MCF 10A (cell line): ENCODE measurements at regions not wholly inside any gene's neighbourhood (a gene's known extent, or its start where the extent isn't known, plus 50 kb on each side); places are given as distances from the start of the nearest gene placed in this dataset.

Source experiments
- BruUV-seq: library from RNA; stranded (reverse); fragments of 400-500 nt; replicated peaks from 2 replicates; lab custom pipeline; 2021; lab: Mats Ljungman, UMichigan
- CTCF ChIA-PET: fragments of 300-600 bp; sonication (Branson Sonifier 250); formaldehyde crosslinking; extraction: SDS; loops from one replicate; lab custom pipeline; 2021; ENCODE audit warnings: antibody characterized with exemption, inconsistent platforms; lab: Yijun Ruan, JAX
- POLR2A ChIA-PET: fragments of 300-600, 350-650 bp; sonication (Branson Sonifier 250); formaldehyde crosslinking; extraction: SDS; loops from one replicate; lab custom pipeline; 2020; ENCODE audit warnings: antibody characterized with exemption, inconsistent platforms; lab: Yijun Ruan, JAX
- DNase-seq: peaks from one replicate; pipeline ENCODE4 v3.0.0-alpha.2; 2018; ENCODE audit not compliant: unreplicated experiment
- H3K27ac Mint-ChIP-seq: one replicate; pipeline ENCODE4 v1.8.0; 2022; ENCODE audit warnings: mild to moderate bottlenecking, low read depth, mixed read lengths; ENCODE audit not compliant: unreplicated experiment
- H3K27me3 Mint-ChIP-seq: one replicate; pipeline ENCODE4 v1.8.0; 2022; ENCODE audit warnings: mixed read lengths; ENCODE audit not compliant: insufficient read depth, unreplicated experiment
- H3K36me3 Mint-ChIP-seq: one replicate; pipeline ENCODE4 v1.8.0; 2022; ENCODE audit warnings: mild to moderate bottlenecking, moderate library complexity, mixed read lengths; ENCODE audit not compliant: insufficient read depth, unreplicated experiment
- H3K4me1 Mint-ChIP-seq: one replicate; pipeline ENCODE4 v1.8.0; 2022; ENCODE audit warnings: mixed read lengths; ENCODE audit not compliant: insufficient read depth, unreplicated experiment
- H3K4me3 Mint-ChIP-seq: one replicate; pipeline ENCODE4 v1.8.0; 2022; ENCODE audit warnings: mild to moderate bottlenecking, moderate library complexity, mixed read lengths; ENCODE audit not compliant: unreplicated experiment
- H3K9me3 Mint-ChIP-seq: one replicate; pipeline ENCODE4 v1.8.0; 2022; ENCODE audit warnings: mixed read lengths; ENCODE audit not compliant: unreplicated experiment
- intact Hi-C: fragments of 100-400 bp; cut with micrococcal nuclease; formaldehyde crosslinking; loops from 2 replicates; pipeline ENCODE4 v1.14.1; 2022
- TF ChIP-seq, protein P1 (sequence below): fragments of 200-600 bp; IDR thresholded peaks from one replicate; pipeline ENCODE4 v1.8.0; 2022; ENCODE audit warnings: antibody characterized with exemption, mild to moderate bottlenecking; ENCODE audit not compliant: unreplicated experiment

DNA sequence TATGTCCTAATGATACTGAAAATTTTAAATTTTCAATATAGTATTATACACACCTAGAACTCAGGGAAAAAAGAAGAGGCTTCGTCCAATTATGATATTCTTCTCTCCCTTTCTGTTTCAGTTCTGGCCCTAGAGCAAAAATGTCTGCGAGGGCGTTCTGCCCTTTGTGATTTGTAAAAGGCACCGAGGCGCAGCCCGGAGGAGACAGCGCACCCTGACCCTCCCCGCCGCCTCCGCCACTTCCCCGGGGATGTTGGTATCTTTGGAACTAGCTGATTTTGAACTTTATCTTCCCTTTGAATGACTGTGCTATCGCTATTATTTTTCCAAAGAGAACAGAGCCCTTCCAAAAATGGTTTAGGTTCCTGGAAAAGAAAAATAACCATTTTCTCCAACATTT is 173.2 kb upstream of the FAM9B start:
- Mint-ChIP-seq H3K36me3 (peaks cover 4% of the 10 kb centered on the region), H3K4me1 (peaks cover 5% of the 10 kb centered on the region), H3K27me3 (no peaks in the 10 kb centered on the region), H3K4me3 (no peak overlapping the region), H3K27ac (no peak overlapping the region), H3K9me3 (peaks cover 3% of the 10 kb centered on the region)
- POLR2A ChIA-PET: no interaction called here
- intact Hi-C loops: no loop called here
- TF ChIP-seq, protein P1, sequence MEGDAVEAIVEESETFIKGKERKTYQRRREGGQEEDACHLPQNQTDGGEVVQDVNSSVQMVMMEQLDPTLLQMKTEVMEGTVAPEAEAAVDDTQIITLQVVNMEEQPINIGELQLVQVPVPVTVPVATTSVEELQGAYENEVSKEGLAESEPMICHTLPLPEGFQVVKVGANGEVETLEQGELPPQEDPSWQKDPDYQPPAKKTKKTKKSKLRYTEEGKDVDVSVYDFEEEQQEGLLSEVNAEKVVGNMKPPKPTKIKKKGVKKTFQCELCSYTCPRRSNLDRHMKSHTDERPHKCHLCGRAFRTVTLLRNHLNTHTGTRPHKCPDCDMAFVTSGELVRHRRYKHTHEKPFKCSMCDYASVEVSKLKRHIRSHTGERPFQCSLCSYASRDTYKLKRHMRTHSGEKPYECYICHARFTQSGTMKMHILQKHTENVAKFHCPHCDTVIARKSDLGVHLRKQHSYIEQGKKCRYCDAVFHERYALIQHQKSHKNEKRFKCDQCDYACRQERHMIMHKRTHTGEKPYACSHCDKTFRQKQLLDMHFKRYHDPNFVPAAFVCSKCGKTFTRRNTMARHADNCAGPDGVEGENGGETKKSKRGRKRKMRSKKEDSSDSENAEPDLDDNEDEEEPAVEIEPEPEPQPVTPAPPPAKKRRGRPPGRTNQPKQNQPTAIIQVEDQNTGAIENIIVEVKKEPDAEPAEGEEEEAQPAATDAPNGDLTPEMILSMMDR: no peak
- BruUV-seq: no TSS peak
- CTCF ChIA-PET: interaction anchor here (0.7 kb wide), 1 partner anchor 501 kb away, joined by 3 read pairs; no protein-coding TSS in a partner anchor
- no peak for DNase-seq

DNA sequence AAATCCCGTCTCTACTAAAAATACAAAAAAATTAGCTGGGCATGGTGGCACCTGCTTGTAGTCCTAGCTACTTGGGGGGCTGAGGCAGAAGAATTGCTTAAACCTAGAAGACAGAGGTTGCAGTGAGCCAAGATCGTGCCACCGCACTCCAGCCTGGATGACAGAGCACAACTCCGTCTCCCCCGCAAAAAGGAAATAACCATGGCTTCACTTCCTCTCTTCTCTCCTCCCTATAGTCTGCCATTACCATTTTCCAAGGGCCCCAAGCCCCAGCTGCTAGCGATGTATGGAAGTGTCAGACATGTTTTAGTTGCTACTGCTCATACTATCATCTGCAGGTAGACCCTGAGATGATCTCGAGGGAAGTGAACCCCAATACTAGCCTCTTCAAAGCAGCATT is 177.3 kb upstream of the FAM9B start:
- ChIA-PET CTCF (interaction anchor here (0.6 to 0.8 kb wide), 2 partner anchors 8 to 9 kb away, joined by 3 read pairs; no protein-coding TSS in a partner anchor), POLR2A (no interaction called here)
- H3K4me3 Mint-ChIP-seq: no peak overlapping the region
- no peaks in the 10 kb centered on the region for H3K9me3 Mint-ChIP-seq
- H3K4me1 Mint-ChIP-seq: peaks cover 5% of the 10 kb centered on the region
- H3K27ac Mint-ChIP-seq: no peak overlapping the region
- no TSS peak for BruUV-seq
- H3K27me3 Mint-ChIP-seq: no peaks in the 10 kb centered on the region
- peaks cover 2% of the 10 kb centered on the region for H3K36me3 Mint-ChIP-seq
- TF ChIP-seq, protein P1: no peak
- no peak for DNase-seq
- intact Hi-C loops: no loop called here

DNA sequence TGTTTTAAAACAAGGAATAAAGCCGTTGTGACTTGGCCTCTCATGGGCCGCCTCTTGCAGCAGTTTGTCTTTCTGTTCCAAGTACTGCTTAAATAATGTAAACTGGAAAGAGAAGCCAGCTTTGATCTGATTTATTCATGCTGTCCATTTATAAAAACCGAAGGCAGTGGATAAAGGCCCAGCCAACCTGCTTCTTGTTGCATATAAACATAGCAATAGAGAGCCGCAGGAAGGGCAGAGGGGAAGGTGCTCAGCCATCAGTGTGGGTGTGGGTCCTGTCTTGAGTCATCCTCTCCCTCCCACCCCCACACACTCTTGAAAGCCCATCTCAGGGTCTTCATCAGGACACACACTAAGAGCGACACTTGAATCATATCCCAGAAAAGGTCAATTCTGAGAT is 187.9 kb upstream of the FAM9B start:
- Mint-ChIP-seq H3K9me3 (no peaks in the 10 kb centered on the region), H3K4me1 (no peaks in the 10 kb centered on the region), H3K27ac (no peak overlapping the region), H3K4me3 (no peak overlapping the region), H3K27me3 (no peaks in the 10 kb centered on the region), H3K36me3 (no peaks in the 10 kb centered on the region)
- ChIA-PET CTCF (no interaction called here), POLR2A (no interaction called here)
- BruUV-seq: no TSS peak
- TF ChIP-seq, protein P1: no peak
- intact Hi-C loops: no loop called here
- DNase-seq: no peak

DNA sequence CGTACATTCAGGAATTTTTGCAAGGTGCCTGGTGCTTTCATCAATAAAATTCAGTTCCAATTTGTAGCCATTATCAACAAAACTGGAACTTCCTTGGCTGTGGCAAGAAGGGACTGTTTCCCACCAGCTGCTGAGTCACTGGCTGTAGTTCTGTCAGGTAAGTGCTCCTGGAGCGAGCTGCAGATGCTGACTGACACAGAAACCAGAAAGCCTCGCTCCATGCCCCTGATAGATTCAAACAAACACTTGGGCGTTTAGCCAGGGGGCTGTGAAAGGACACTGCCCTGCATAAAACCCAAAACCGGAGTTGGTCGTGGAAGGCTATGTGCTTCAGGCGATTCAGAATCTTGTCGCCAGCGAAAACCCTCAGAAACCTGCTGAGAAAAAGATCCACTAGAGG is 188.4 kb upstream of the FAM9B start:
- ChIA-PET CTCF (no interaction called here), POLR2A (no interaction called here)
- Mint-ChIP-seq H3K4me1 (no peaks in the 10 kb centered on the region), H3K36me3 (no peaks in the 10 kb centered on the region), H3K4me3 (no peak overlapping the region), H3K27ac (no peak overlapping the region), H3K9me3 (no peaks in the 10 kb centered on the region), H3K27me3 (no peaks in the 10 kb centered on the region)
- BruUV-seq: no TSS peak
- no peak for DNase-seq
- intact Hi-C loops: no loop called here
- TF ChIP-seq, protein P1: no peak
